ENCODE measurements at regions not wholly inside any gene's neighbourhood (a gene's known extent, or its start where the extent isn't known, plus 50 kb on each side); places are given as distances from the start of the nearest gene placed in this dataset.

DNA sequence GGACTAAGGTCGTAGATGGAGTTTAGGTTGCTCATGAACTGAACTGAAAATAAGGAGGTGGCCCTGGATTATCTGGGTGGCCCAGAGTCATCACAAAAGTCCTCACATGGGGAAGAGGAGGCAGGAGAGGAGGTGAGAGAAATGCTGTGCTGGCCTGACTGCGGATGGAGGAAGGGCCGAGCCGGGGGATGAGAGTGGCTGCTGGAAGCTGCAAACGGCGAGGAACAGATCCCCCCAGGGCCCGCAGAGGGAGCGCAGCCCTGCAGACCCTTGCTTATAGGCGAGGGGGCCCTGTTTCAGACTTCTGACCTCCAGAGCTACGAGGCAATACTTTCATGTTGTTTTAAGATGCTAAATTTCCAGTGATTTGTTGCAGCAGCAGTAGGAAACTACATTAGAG, 102.7 kb upstream of the C1orf174 start:
- Histone ChIP-seq H3K4me3 (ENCODE audit: low read length) (no peak overlapping the region), H3K27me3 (ENCODE audit: control insufficient read depth, insufficient read depth) (no peaks in the 10 kb centered on the region), H3K9me3 (ENCODE audit: control insufficient read depth, low read length) (no peaks in the 10 kb centered on the region), H3K4me1 (ENCODE audit: control insufficient read depth, insufficient read depth, low read length) (no peaks in the 10 kb centered on the region), H3K27ac (ENCODE audit: low read length) (no peak overlapping the region)
- DNase-seq (no peak), ATAC-seq (no peak)
- intact Hi-C loops (cut with DNase I) = no loop called here
- 65% methylated on average over 10 of the region's 10 CpGs for WGBS

DNA sequence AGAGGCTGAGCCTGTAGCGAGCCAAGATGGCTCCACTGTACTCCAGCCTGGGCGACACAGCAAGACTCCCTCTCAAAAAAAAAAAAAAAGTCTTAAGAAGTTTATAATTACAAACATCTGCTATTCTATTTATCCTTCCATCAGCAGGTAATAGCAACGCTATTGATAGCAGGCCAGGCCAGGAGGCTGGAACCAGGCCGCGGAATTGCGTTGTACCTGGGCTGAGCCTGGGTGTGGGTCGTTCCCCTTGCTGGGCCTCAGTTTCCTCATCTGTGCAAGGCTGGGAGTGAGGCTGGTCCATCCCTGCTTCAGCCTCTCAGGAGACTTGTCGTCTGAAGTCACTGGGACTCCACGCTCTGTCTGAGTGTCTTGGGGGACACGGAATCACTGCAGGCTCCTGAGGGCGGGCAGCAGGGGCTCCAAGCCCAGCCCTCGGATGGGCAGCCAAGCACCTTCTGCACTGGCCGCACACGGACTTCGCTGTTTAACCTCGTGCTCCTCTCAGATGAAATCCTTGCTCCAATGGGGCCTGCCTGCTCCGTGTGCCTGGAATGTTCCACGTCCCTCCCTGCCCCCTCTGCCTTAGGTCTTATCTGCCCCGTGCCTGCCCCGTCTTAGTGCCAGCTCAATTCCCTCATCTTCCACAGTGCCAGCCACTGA, 103.9 kb upstream of the C1orf174 start:
- no peaks in the 10 kb centered on the region for H3K4me1 ChIP-seq (ENCODE audit: control insufficient read depth, insufficient read depth, low read length)
- no peaks in the 10 kb centered on the region for H3K9me3 ChIP-seq (ENCODE audit: control insufficient read depth, low read length)
- no peak overlapping the region for H3K27ac ChIP-seq (ENCODE audit: low read length)
- intact Hi-C loops (cut with DNase I) = no loop called here
- WGBS = 73% methylated on average over 20 of the region's 20 CpGs
- no peak for ATAC-seq
- no peaks in the 10 kb centered on the region for H3K27me3 ChIP-seq (ENCODE audit: control insufficient read depth, insufficient read depth)
- no peak overlapping the region for H3K4me3 ChIP-seq (ENCODE audit: low read length)
- no peak for DNase-seq

DNA sequence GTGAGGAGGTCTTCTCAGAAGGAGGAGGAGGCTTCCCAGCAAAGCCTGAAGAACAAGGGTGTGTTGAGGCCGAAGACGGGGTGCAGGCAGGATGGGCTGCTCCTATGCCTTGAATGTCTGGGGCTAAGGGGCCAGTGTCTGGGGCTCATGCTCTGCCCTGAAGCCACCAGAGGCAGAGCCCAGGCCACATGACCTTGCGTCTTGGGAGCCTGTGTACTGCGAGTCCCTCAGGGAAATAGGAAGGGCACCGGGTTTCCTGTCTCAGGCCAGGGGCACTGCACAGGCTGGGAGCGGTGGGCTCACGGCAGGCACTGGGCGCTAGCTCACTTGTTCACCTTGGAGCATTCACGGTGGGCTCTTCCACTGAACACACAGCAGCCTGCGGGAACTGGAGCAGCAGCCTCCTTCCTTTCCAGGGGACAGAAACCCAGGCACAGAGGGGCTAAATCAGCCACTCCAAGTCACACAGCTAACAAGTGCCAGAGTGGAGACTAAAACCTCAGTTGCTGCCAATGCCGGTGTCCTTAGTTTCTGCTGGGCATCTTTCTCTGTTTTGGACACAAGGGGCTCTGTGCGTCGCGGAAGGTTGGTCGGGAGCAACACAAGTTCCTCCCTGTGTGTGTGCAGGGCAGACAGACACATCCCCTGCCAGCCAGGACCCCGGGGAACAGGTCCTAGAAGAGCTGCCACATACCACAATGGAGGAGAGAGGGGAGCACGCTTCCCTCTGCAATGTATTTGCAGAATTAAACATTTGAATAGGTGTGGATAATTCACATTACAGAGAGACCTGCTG, 104.8 kb upstream of the C1orf174 start:
- H3K27ac ChIP-seq (ENCODE audit: low read length) = no peak overlapping the region
- no peak for DNase-seq
- ATAC-seq = no peak
- no peaks in the 10 kb centered on the region for H3K9me3 ChIP-seq (ENCODE audit: control insufficient read depth, low read length)
- 74% methylated on average over 17 of the region's 17 CpGs for WGBS
- no peaks in the 10 kb centered on the region for H3K4me1 ChIP-seq (ENCODE audit: control insufficient read depth, insufficient read depth, low read length)
- H3K27me3 ChIP-seq (ENCODE audit: control insufficient read depth, insufficient read depth) = no peaks in the 10 kb centered on the region
- H3K4me3 ChIP-seq (ENCODE audit: low read length) = no peak overlapping the region
- intact Hi-C loops (cut with DNase I) = no loop called here

DNA sequence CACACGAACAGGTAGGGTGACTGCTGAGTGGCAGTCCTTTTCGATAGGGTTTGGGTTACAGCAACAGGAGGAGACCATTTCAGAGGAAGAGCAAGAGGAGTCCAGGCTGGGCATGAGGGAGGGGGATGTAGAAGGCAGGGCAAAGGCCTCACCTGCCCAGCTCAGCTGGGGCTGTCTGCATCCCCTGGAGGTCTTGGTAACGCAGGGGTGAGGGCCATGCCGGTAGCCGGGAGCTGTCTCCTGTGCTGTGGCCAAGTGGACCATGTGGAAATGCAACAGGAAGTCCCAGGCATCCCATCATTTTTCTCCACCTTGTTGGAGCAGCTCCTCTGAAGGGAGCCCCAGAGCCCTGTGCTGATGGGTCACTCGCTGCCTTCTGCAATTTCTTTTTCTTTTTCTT, 105.4 kb upstream of the C1orf174 start:
- Histone ChIP-seq H3K27ac (ENCODE audit: low read length) (no peak overlapping the region), H3K9me3 (ENCODE audit: control insufficient read depth, low read length) (no peaks in the 10 kb centered on the region), H3K27me3 (ENCODE audit: control insufficient read depth, insufficient read depth) (no peaks in the 10 kb centered on the region), H3K4me3 (ENCODE audit: low read length) (no peak overlapping the region), H3K4me1 (ENCODE audit: control insufficient read depth, insufficient read depth, low read length) (no peaks in the 10 kb centered on the region)
- 74% methylated on average over 6 of the region's 6 CpGs for WGBS
- ATAC-seq (no peak), DNase-seq (no peak)
- intact Hi-C loops (cut with DNase I) = no loop called here

DNA sequence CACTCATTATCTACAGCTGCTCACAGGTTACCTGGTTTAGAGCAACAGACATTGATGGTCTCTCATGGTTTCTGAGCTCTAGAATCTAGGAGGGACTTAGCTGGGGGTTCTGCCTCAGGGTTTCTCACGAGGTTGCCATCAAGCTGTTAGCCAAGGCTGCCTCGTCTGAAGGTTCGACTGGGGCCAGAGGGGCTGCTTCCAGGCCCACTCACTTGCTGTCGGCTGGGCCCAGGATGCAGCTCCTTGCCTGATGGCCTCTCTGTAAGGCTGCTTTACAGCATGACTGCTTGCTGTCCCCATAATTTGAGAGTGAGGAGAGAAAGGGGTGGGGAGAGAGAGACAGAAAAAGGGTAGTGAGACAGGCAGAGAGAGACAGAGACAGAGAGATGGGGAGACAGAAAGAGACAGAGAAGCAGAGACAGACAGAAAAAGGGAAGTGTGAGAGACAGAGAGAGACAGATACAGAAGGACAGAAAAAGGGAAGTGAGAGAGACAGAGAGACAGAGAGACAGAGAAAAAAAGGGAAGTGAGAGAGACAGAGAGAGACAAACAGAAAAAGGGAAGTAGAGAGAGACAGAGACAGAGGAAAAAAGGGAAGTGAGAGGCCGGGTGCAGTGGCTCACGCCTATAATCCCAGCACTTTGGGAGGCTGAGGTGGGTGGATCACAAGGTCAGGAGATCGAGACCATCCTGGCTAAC, 106.8 kb upstream of the C1orf174 start:
- intact Hi-C loops (cut with DNase I) = no loop called here
- Histone ChIP-seq H3K4me1 (ENCODE audit: control insufficient read depth, insufficient read depth, low read length) (no peaks in the 10 kb centered on the region), H3K27me3 (ENCODE audit: control insufficient read depth, insufficient read depth) (no peaks in the 10 kb centered on the region), H3K4me3 (ENCODE audit: low read length) (no peak overlapping the region), H3K27ac (ENCODE audit: low read length) (no peak overlapping the region), H3K9me3 (ENCODE audit: control insufficient read depth, low read length) (no peaks in the 10 kb centered on the region)
- 77% methylated on average over 7 of the region's 7 CpGs for WGBS
- ATAC-seq (no peak), DNase-seq (no peak)

DNA sequence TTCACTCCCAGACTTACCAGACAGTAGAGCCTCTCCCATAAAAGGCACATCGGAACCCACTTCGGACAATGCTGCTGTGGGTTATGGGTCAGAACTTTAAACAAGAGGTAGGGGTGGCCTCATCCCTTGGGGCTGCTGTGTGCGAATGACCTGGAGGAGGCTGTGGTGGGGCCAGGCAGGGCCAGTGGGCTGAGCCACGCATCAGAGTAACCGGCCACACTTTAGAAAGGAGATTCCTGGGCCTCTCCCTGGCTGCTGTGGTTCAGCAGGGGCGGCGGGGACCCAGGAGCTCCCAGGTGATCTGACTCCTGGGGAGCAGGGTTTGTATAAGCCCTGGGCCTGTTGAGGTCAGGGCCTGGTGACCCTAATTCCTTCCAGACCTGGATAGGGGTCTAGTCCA, 110.2 kb upstream of the C1orf174 start:
- no peaks in the 10 kb centered on the region for H3K4me1 ChIP-seq (ENCODE audit: control insufficient read depth, insufficient read depth, low read length)
- DNase-seq (no peak), ATAC-seq (no peak)
- H3K27ac ChIP-seq (ENCODE audit: low read length) = no peak overlapping the region
- no peak overlapping the region for H3K4me3 ChIP-seq (ENCODE audit: low read length)
- WGBS = 68% methylated on average over 7 of the region's 7 CpGs
- intact Hi-C loops (cut with DNase I) = no loop called here
- no peaks in the 10 kb centered on the region for H3K27me3 ChIP-seq (ENCODE audit: control insufficient read depth, insufficient read depth)
- H3K9me3 ChIP-seq (ENCODE audit: control insufficient read depth, low read length) = no peaks in the 10 kb centered on the region

DNA sequence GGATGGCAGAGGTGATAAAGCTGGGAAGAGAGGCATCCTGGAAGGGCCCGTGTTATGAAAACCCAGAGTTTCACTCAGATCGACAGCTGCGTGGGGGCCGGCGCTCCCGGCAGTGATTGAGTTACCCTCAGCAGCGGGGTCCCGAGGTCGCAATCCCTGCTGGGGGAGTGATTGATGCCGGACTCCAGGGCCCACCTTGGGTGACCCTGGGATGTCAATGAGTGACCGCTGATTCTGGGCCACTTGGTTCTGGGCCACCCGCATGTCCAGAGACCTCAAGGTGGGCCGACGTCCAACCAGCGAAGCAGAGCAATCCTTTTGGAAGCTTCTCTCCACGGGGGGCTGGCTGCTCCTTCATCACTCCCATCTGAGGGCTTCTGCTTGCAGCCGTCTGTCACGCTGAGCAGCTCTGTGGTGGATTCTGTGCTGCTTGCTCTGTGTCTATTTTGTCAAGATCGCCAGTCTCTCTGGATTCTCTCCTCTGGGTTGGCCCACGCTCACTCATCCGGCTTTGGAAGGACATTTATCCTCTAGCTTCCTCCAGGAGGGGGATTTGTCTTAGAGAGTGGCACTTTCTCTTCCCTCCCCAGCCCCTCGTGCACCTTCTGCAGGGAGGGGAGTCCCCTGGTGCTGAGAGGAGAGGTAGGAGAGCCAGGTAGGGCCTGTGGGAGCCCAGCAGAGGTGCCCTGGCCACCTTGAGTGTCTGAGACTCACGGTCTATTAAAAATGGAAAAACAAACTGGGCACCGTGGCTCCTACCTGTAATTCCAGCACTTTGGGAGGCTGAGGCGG, 110.9 kb upstream of the C1orf174 start:
- H3K4me3 ChIP-seq (ENCODE audit: low read length) = no peak overlapping the region
- intact Hi-C loops (cut with DNase I) = no loop called here
- no peak overlapping the region for H3K27ac ChIP-seq (ENCODE audit: low read length)
- no peaks in the 10 kb centered on the region for H3K27me3 ChIP-seq (ENCODE audit: control insufficient read depth, insufficient read depth)
- no peaks in the 10 kb centered on the region for H3K4me1 ChIP-seq (ENCODE audit: control insufficient read depth, insufficient read depth, low read length)
- 61% methylated on average over 25 of the region's 25 CpGs for WGBS
- H3K9me3 ChIP-seq (ENCODE audit: control insufficient read depth, low read length) = no peaks in the 10 kb centered on the region
- DNase-seq (no peak), ATAC-seq (no peak)

DNA sequence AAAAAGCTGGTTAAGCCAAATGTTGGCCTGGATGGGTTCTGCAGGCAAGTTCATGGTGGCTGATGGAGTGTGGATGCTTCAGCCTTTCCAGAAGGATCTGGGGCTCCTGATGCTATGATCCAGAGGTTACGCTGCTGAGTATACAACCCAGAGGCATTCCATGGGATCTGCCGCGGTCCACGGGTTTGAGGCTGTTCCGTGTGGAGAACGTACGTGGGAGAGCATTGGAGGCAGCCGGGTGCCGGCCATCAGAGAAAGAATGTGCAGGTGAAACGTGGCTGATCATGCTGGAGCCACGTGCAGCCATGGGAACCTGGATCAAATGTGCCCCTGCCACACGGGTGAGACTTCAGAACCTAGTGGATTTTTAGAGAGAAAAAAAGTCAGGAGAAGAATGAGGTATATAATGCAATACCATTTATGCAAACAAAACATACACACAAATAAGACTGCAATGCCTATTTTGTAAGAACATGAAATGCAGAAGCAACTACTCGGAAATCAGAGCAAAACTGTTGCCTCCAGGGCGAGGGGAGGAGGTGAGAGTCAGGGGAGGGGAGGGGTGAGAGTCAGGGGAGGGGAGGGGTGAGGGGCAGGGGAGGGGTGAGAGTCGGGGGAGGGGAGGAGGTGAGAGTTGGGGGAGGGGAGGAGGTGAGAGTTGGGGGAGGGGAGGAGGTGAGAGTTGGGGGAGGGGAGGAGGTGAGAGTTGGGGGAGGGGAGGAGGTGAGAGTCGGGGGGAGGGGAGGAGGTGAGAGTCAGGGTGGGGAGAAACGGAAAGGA, 116.5 kb upstream of the C1orf174 start:
- Histone ChIP-seq H3K4me3 (ENCODE audit: low read length) (no peak overlapping the region), H3K4me1 (ENCODE audit: control insufficient read depth, insufficient read depth, low read length) (no peaks in the 10 kb centered on the region), H3K27me3 (ENCODE audit: control insufficient read depth, insufficient read depth) (no peaks in the 10 kb centered on the region), H3K27ac (ENCODE audit: low read length) (no peak overlapping the region), H3K9me3 (ENCODE audit: control insufficient read depth, low read length) (no peaks in the 10 kb centered on the region)
- DNase-seq (no peak), ATAC-seq (no peak)
- intact Hi-C loops (cut with DNase I) = no loop called here
- WGBS = 74% methylated on average over 16 of the region's 17 CpGs

DNA sequence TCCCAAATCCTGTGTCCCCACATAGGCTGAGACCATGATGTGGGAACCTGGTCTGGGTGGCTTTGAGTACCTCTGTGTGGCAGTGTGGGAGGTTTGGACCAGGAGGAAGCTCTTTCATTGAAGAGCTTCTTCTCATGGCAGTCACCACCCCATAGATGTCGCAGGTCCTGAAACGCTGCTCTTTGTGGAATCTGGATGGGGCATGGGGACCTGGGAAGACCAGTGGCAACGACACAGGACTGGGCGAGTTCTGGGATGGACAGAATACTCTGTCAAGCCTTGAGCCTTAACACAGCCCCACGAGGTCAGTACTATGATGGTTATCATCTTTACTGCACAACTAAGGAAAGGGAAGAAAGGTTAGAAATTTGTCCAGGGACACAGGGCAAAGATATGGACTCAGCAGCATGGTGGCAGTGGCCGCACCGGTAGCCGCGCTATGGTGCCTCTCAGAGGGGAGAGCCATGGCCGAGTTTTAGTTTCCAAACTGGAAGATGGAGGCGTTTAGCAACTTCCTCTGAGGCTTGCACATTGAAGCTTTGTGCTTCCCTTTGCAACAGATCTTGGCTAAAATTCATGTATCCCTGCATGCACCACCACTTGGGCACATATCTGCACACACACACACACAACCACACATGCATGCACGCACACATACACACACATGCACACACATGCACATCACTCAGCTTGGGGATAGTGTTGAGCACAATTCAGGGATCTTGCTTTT, 117.7 kb upstream of the C1orf174 start:
- ATAC-seq (no peak), DNase-seq (no peak)
- Histone ChIP-seq H3K27ac (ENCODE audit: low read length) (no peak overlapping the region), H3K9me3 (ENCODE audit: control insufficient read depth, low read length) (no peaks in the 10 kb centered on the region), H3K4me1 (ENCODE audit: control insufficient read depth, insufficient read depth, low read length) (no peaks in the 10 kb centered on the region), H3K27me3 (ENCODE audit: control insufficient read depth, insufficient read depth) (no peaks in the 10 kb centered on the region), H3K4me3 (ENCODE audit: low read length) (no peak overlapping the region)
- WGBS = 83% methylated on average over 12 of the region's 12 CpGs
- intact Hi-C loops (cut with DNase I) = no loop called here

Data from right cardiac atrium (tissue), 5 donors.